HG03135 (cell line): ENCODE measurements at regions not wholly inside any gene's neighbourhood (a gene's known extent, or its start where the extent isn't known, plus 50 kb on each side); places are given as distances from the start of the nearest gene placed in this dataset.
"Not testable (repeated sequence)": the region's sequence is repeated elsewhere in the genome, so short reads cannot be mapped to it uniquely, and the experiment has no call there.

Experiments used
- ATAC-seq: cut with Tn5 transposase; IDR thresholded peaks from one replicate; pipeline ENCODE4 v1.9.1; 2021; ENCODE audit warnings: mild to moderate bottlenecking, moderate library complexity; ENCODE audit not compliant: unreplicated experiment

GRCh38 chr11:109043315-109043714 lies 378.4 kb downstream of the DDX10 start:
- no peak for ATAC-seq

- no peak for ATAC-seq
Measured at GRCh38 chr11:109046284-109046992, 375.6 kb upstream of the C11orf87 start.

- ATAC-seq, result no peak
Measured at GRCh38 chr11:109048098-109048497, 373.9 kb upstream of the C11orf87 start.

GRCh38 chr11:109051200-109051599 lies 370.8 kb upstream of the C11orf87 start:
- no peak for ATAC-seq

GRCh38 chr11:109059402-109059801 lies 362.6 kb upstream of the C11orf87 start:
- ATAC-seq, result no peak

- ATAC-seq, result no peak
Measured at GRCh38 chr11:109061394-109061793, 360.6 kb upstream of the C11orf87 start.

GRCh38 chr11:109062445-109062844 lies 359.5 kb upstream of the C11orf87 start:
- no peak for ATAC-seq

GRCh38 chr11:109062871-109063270 lies 359.1 kb upstream of the C11orf87 start:
- no peak for ATAC-seq

GRCh38 chr11:109064618-109065311 lies 357.2 kb upstream of the C11orf87 start:
- not testable (repeated sequence) for ATAC-seq

- ATAC-seq, result no peak
Measured at GRCh38 chr11:109071262-109071661, 350.7 kb upstream of the C11orf87 start.

GRCh38 chr11:109071712-109072524 lies 350.1 kb upstream of the C11orf87 start:
- ATAC-seq, result no peak

GRCh38 chr11:109073032-109073822 lies 348.8 kb upstream of the C11orf87 start:
- no peak for ATAC-seq

GRCh38 chr11:109075976-109076375 lies 346.0 kb upstream of the C11orf87 start:
- no peak for ATAC-seq

GRCh38 chr11:109076870-109077269 lies 345.1 kb upstream of the C11orf87 start:
- no peak for ATAC-seq

- ATAC-seq, result no peak
Measured at GRCh38 chr11:109077291-109077920, 344.6 kb upstream of the C11orf87 start.

GRCh38 chr11:109085708-109086373 lies 336.1 kb upstream of the C11orf87 start:
- ATAC-seq, result no peak

GRCh38 chr11:109086931-109087330 lies 335.1 kb upstream of the C11orf87 start:
- no peak for ATAC-seq

- ATAC-seq, result no peak
Measured at GRCh38 chr11:109088086-109088485, 333.9 kb upstream of the C11orf87 start.

GRCh38 chr11:109089144-109089543 lies 332.8 kb upstream of the C11orf87 start:
- no peak for ATAC-seq

GRCh38 chr11:109093354-109093753 lies 328.6 kb upstream of the C11orf87 start:
- no peak for ATAC-seq
